ENCODE measurements at regions not wholly inside any gene's neighbourhood (a gene's known extent, or its start where the extent isn't known, plus 50 kb on each side); places are given as distances from the start of the nearest gene placed in this dataset.
A peak's percentile ranks its signal among the peaks of the same experiment; 100 is the strongest.

GRCh38 chr1:226816576-226816975 is 53.8 kb upstream of the PSEN2 start:
- no peak for DNase-seq

- DNase-seq = peak; percentile 24
Measured at GRCh38 chr1:226814751-226815537, 55.5 kb upstream of the PSEN2 start.

GRCh38 chr1:226813671-226814591 is 56.5 kb upstream of the PSEN2 start:
- no peak for DNase-seq

GRCh38 chr1:226810681-226811080 is 59.7 kb upstream of the PSEN2 start:
- no peak for DNase-seq

DNA sequence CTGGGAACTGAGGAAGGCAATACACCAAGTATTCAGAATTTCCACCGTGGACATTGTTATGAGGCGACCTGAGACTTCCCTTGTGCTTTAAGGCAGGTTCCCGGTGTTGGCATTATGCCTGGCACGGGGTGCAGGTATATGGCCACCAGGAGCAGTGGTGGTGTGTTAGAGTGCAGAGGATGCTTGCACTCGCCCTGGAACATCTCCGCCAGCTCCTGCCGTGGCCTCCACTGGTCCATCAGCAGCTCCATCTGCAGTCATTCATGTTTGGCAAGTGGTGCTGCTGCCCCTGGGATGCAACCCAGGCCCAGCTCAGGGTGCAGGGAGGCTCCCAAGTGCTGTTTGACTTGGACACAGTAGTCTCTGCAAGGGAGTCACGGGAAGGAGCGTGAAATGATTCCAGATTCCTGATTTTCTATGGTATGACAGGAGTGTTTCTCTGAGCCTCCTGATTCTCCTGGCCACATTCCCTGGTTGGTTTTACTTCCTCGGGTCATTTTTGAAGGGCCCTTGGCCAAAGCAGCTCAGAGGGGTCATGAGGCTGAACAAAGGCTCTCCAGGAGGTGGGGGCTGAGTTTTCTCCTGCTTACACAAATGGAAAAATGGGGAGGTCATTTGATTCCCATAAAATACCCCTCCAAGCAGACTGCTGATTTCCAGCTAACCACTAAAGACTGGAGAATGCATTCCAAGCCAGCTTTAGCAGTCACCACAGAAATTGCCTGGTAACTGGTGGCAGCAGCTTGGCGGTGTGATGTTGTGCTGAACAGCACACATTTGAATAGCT is 60.4 kb upstream of the PSEN2 start:
- DNase-seq = no peak

DNA sequence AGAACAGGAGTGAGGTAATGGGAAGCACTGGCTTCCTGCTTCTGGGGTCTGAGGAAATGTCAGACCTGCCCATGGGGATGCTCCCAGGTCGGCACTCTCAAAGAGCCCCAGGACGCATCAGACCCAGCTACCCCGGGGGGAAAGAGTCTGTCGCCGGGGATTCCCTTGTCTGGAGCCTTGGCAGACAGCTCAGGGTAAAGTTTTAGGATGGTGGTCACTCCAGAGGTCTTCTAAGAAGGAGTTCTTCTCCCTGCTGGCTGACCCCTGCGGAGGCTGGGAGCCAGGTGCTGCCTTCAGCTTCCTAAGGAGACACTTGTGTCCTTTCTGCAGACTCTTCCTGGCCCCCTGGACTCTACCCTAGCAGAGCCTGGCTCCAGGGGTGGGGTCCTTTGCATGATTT is 61.9 kb upstream of the PSEN2 start:
- DNase-seq = no peak

DNA sequence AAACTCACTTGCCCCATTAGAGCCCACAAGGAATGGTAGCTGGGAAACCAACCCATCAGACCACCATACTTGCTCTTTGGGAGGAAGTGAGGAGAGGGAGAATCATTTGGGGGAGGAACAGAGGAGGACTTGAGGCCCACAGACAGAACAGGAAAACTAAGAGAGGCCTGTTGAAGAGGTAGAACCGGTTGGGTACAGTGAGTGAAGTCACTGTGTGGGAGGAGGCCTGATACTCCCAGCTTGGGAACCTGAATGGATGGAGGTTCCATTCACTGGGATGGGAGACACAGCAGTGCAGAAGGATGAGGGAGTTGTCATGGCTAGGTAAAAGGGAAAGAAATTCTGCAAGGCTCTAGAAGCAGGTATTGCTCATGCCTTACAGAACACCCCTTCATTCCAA is 63.4 kb upstream of the PSEN2 start:
- DNase-seq = no peak

- DNase-seq = no peak
Measured at GRCh38 chr1:226804907-226805759, 65.3 kb upstream of the PSEN2 start.

DNA sequence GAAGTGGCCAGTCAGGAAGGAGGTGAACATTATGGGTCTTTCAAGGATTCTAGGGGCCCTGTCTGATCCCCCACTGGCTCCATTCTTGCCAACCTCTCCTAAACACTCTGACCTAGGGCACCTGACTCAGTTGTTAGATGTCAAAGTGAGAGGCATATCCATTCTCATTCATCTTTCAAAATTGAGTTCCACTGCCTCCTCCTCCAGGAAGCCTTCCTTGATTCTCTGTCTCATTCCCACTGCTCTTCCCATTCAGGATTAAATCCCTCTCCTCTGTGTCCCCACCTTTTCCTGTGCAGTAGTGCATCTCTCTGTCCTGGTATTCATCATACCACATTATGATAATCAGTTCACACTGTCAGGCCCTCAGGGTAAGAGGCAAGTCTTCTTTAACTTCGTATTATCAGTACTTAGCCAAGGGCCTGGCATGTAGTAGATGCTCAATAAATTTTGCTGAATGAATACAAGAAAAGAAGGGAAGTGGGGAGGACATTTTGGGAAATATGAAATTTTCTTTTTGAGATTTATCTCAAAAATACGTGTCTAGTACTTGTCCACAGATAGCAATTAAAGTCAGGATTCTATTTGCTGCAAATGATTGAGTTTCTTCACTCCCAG is 61.8 kb upstream of the ITPKB start:
- DNase-seq = no peak

- no peak for DNase-seq
Measured at GRCh38 chr1:226799634-226800281, 60.7 kb upstream of the ITPKB start.

GRCh38 chr1:226798427-226799411 is 59.6 kb upstream of the ITPKB start:
- peak; percentile 75 for DNase-seq

DNA sequence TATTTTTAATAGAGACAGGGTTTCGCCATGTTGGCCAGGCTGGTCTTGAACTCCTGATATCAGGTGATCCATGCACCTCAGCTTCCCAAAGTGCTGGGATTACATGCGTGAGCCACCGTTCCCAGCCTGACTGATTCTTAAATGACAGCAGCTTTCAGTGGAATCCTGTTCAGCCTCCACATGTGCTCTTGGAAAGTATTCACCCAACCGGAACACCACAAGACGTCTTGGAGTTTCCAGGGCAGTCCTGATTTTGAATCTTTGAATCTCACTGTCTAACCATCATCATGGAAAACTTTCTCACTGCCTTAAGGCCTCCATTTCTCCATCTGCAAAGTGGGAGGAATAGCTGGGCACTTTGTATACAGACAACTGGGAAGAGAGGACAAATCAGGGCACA is 58.1 kb upstream of the ITPKB start:
- DNase-seq = no peak

- no peak for DNase-seq
Measured at GRCh38 chr1:226793620-226794276, 54.7 kb upstream of the ITPKB start.

GRCh38 chr1:226792368-226792767 is 53.3 kb upstream of the ITPKB start:
- no peak for DNase-seq

DNA sequence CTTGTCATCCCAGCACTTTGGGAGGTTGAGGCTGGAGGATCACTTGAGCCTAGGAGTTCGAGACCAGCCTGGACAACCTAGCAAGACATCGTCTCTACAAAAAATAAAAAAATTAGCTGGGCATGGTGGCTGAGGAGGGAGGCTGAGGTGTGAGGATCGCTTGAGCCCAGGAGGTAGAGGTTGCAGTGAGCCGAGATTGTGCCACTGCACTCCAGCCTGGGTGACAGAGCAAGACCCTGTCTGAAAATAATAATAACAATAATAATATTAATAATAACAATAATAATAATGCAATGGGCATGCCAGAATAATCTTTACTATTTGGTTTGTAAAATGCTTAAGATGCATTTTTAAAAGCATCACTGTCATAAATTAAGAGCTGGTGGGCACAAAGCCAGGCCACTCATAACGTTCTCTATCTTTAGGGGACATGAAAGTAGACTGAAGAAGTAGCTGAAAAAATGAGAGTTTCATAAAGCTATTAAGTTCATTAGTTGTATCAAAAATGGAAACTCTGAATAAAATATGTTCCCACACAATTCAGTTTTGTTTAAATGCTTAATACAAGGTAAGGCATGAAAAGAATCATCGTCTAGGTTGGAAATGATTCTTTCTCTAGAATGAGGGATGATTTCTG is 51.6 kb upstream of the ITPKB start:
- DNase-seq = no peak

DNA sequence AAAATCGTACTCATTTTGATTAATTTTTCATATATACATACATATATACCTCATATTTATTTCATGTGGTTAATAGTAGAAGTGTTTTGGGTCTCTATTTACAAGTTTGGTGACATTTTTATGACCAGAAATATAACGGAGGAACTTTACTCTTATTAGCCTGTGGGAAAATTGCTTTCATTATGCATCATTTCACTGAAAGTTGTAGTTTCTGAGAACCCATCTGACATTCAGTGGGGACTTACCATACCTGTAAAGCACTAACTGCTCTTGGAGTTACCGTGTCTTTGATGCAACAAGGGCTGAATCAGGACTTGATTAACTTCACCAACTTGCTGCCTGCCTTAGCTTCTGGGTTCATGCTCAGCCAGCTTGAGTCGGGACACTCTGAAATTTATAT is 49.9 kb upstream of the ITPKB start:
- no peak for DNase-seq

Measured in CD4-positive, alpha-beta T cell treated with Interleukin-6 for 4 hours (primary cell).